NCI-H510A treated with DMSO at 0.1 percent for 48 hours (cell line): ENCODE measurements at regions not wholly inside any gene's neighbourhood (a gene's known extent, or its start where the extent isn't known, plus 50 kb on each side); places are given as distances from the start of the nearest gene placed in this dataset.

Source experiments
- DNase-seq: peaks from one replicate; lab custom pipeline; 2025; lab: John Stamatoyannopoulos, UW

DNA sequence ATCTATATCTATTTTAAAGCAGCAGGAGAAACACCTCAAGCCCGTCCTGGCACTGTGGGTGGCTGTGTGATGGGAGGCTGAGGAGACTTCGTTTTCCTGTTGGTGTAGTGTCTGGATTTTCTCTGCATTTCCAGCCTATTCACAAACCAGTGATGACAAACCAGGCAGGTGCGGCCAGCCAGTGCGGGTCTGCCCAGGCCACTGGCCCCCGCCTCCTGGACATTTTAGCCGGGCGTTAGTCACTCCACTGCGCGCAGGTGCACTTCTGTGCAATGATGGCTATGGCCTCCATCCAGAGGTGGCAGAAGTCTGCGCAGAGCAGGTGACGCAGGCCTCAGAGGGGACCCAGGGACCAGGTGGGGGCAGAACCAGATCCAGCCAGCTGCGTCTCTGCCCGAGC, 64.9 kb upstream of the PITRM1 start:
- no peak for DNase-seq

DNA sequence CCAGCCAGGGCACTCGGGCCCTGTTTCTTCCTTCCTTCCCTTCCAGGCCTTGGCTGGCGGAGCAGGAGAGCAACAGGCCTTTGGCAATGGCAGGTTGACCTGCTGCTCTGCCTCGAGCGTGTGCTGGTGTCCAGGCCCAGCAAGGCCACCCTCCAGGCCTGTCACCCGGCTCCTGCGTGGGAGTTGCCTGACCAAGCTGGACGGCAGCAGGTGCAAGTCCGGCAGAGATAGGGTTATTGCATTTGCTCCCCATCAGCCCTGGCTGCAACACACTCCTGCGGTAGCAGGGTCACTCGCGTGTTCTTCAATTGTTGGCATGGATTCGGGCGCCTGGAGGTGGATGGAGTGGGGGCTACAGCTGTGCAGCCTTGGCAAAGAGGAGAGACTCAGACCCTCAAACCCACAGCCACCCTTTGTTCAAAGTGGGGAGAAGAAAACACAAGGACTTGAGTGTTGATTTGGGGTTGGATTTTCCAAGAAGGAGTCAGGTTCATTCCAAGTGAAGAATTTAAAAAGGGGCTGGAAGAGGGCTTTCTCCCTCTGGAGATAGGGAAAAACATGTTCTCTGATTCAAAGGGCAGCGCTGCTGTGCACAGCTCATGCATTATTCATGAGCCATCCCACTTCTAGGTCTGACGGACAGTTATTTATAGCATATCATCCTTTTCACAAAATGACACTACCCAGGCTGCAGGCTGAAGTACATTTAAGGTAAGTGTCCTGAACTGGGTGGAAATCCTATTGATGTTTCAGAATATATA, 64.2 kb upstream of the PITRM1 start:
- no peak for DNase-seq

DNA sequence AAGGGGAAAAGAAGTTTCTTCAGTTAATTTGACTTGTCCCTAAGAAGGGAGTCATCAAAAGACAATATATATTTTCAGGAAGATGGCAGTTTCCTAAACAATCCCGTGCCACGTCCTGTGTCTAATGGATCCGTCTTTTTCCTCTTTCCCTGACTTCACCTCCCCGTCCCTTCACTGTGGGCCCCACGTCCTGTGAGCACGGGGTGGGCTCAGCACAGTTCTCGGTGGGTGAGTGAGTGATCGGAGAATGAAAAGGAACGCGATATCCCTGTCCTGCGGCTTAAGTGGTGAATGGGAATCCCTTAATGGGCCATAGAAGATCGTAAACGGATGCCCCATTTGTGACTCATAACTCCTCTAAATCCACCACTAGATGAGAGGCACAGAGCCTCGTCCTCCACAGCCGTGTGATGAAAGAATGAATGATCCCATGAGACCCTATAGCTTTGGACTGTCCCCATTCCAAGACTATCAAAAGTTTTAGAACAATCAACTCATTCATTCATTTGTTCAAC, 63.5 kb upstream of the PITRM1 start:
- no peak for DNase-seq

DNA sequence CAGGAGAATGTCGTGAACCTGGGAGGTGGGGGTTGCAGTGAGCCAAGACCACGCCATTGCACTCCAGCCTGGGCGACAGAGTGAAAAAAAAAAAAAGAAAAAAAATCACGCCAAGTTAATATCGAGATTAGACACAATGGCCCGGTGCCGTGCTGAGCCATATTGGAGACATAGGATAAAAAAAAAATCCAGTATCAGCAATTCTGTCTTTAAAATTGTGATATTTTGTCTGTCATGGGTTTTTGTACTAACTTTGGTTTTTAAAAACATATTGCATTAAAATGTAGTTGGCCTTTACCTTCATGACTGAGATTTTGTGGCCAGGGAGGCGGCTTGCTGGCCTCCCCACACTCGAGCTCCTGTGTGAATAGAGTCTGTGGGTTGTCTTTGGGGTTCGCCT, 62.8 kb upstream of the PITRM1 start:
- DNase-seq: no peak

DNA sequence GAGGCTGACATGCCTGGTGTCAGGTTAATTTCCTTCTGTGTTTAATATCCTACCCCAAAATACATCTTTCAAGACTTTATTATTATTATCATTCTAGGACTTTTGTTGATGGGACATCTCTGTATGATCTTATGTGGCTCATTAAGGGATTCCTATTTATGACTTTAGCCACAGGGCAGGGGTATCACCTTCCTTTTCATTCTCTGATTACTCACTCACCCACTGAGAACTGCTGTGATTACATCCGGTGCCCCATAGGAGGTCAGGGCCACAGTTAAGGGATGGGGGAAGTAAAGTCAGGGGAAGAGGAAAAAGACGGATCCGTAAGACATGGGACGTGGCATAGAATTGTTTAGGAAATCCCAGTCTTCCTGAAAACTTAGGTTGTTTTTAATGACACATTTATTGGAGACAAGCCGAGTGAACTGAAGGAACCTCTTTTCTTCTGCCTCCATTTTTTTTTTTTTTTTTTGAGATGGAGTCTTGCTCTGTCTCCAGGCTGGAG, 61.0 kb upstream of the PITRM1 start:
- no peak for DNase-seq

DNA sequence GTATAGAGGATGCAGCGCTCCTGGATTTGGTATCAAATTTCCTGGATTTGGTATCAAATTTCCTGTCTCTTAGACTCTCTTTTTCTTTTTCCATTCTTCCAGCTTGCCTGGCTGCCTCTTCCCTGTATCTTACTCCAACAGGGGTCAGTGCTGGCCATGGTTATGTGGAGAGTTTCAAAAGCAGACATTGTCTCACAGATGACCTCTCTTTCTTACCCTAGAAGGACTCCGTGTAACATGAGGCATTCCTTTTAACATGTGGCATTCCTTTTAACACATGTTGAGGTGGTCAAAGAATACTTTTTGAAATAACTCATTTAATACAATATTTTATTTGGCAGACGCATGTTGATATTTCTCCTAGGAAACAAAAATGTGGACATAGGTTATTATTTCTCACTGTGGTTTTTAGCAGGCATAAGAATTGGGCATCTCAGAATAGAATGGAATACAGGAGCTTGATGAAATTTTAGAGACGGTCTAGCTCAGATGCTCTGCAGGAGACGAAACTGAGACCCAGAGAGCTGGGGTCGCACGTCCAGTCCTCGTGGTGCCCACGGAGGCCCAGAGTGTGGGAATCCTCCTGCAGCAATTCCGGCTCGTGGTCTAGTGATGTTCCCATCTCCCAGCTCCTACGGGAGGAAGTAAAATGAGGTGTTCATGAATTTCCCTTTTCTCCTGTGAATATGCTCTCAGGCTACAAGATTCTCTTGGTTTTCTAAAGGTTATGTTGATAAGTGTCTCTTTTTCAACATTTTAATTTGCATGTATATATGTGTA, 59.6 kb upstream of the PITRM1 start:
- no peak for DNase-seq

DNA sequence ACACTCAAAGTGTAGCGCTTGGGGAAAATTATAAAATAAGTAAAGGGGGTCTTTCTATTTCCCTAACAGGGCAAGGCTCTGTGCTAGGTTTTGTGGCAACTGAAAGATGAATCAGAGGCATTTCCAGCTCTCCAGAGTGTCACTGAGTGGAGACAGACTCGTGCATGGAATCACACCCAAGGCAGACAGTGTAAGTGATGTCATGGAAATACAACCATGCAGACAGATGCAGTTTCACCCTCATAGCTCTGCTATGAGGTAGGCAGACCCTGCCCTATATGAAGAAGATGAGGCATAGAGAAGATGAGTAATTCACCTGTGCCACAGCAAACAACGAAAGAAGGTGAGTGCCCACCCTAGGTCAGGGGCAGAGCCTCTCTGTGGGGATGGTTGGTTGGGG, 57.2 kb upstream of the PITRM1 start:
- DNase-seq: no peak

DNA sequence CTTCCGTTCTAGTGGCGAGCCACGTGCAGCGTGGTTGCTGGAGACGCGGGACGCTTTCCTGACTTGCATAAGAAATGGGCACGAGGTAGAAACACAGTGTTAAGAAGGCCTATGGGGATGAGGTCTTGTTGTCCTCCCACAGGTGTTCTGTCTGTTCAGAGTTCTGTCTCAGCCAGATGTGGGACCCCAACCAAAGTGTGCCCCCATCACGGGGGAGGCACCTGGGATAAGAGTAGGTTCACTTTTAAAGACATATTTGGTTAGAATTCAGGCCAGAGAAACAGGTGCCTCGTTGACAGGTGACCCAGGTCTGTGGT, 56.0 kb upstream of the PITRM1 start:
- DNase-seq: no peak

DNA sequence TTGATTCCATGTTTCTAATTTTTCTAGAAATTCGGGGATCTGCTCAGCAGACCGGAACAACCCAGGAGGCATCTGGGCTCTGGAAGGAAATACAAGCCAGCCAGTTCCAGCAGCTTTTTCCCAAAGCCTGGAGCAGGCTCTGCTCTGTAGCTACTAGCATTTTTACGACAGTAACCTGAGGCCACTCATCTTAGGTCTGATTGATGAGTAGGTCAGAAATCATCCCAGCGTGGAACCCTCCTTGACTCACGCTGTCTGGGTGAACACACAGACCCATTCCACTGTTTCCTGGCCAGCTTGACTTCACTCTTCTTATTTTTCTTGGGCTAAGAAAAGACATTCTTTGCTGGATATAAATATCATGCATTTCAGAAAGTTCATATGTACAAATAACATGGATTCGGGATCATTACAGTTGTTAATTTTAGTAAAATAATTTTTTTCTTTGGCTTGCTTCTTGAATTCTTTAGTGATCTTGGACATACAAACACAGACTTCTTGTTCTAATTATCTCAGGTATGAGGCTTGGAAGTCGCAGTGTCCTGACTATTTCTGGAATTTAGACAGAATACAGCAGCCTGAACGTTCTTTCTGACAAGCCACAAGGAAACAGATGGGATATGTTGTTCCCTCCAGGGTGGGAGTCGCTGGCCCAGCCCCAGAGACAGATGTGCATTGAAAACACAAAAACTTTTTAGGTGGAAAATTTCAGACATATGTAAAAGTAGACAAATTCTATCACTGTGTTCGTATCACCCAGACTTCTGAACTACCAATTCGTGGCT, 54.6 kb upstream of the PITRM1 start:
- DNase-seq: no peak

DNA sequence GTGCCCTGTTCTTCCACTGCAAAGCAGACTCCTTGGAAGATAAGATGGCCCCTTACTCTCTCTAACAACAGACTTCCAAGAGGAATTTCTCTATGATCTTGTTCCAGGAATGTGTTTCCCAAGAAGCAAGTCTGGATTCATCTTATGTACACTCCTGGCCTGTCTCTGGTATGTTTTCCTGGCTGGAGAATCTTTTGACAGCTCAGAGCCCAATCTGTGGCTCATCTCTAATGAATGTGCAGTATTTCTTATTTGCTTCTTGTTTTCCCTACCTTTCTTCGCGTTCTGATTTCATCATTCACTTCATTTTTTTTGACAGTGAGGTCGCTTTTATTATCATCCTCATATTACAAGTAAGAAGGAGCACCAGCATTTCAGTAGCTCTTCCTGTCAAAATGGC, 53.0 kb upstream of the PITRM1 start:
- DNase-seq: no peak

DNA sequence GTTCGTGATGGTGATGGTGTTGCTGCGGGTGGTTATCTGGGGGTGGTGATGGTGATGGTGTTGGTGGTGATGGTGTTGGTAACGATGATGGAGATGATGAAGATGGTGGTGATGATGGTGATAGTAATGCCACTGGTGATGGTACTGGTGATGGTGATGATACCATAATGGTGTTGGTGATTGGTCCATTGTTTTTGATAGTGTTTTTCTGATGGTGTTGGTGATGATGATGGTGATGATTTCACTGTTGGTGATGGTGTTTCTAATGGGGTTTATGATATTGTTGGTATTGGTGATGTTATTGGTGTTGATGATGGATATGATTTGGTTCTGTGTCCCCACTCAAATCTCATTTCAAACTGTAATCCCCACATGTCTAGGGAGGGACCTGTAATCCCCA, 51.7 kb upstream of the PITRM1 start:
- DNase-seq: no peak

DNA sequence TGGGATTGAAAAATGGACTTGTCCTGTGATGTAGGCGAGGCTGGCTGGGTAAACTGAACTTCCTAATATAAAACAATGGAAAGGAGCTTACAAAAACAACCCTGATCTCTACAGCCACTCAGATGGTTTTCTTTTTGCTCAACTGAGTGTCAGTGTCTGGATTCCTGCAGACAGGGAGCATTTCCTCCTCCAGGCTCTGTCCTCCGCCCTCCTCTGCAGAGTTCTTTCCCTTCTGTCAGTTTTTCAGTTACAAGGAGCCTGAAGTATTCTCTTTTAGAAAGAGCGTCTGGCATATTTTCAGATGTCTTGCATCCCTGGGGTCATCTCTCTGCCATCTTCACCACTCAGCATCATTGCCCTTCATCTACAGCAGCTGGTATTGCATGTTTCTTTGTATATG, 50.0 kb upstream of the PITRM1 start:
- no peak for DNase-seq
